IMR-90 (cell line): ENCODE measurements at regions not wholly inside any gene's neighbourhood (a gene's known extent, or its start where the extent isn't known, plus 50 kb on each side); places are given as distances from the start of the nearest gene placed in this dataset.
A peak's percentile ranks its signal among the peaks of the same experiment; 100 is the strongest.

Experiments used
- ATAC-seq: fragments of 200-7000 bp; cut with Tn5 transposase; 2 replicates; pipeline ENCODE4 v1.9.1; 2020; ENCODE audit warnings: low read depth, mild to moderate bottlenecking, moderate library complexity
- BruUV-seq: library from RNA; stranded (reverse); fragments of 400-500 nt; replicated peaks from 2 replicates; lab custom pipeline; 2021; lab: Mats Ljungman, UMichigan
- CTCF ChIA-PET: fragments of 300-600 bp; formaldehyde crosslinking; extraction: SDS; loops from one replicate; lab custom pipeline; 2021; ENCODE audit warnings: antibody characterized with exemption; lab: Yijun Ruan, JAX
- POLR2A ChIA-PET: fragments of 300-600 bp; sonication (Branson Sonifier 250); formaldehyde crosslinking; loops from one replicate; lab custom pipeline; 2022; ENCODE audit warnings: antibody characterized with exemption; ENCODE audit not compliant: unreplicated experiment; lab: Charles Lee
- DNase-seq: peaks from one replicate; pipeline ENCODE4 v3.0.0; 2013
- H2AFZ ChIP-seq: replicated peaks from 2 replicates; pipeline ENCODE3; 2013; ENCODE audit warnings: low read length, mild to moderate bottlenecking; ENCODE audit not compliant: poor library complexity
- H2AK5ac ChIP-seq: 2 replicates; pipeline ENCODE4 v1.6.1; 2013; ENCODE audit warnings: low read depth, low read length, inconsistent platforms
- H2AK9ac ChIP-seq: replicated peaks from 2 replicates; pipeline ENCODE3; 2013; ENCODE audit warnings: mild to moderate bottlenecking, low read depth, low read length, moderate library complexity; ENCODE audit not compliant: poor library complexity
- H2BK120ac ChIP-seq: 2 replicates; pipeline ENCODE4 v1.6.1; 2013; ENCODE audit warnings: low read depth, low read length, inconsistent platforms
- H2BK15ac ChIP-seq: 3 replicates; pipeline ENCODE4 v1.6.1; 2013; ENCODE audit warnings: low read depth, low read length, inconsistent platforms
- H2BK20ac ChIP-seq: 2 replicates; pipeline ENCODE4 v1.6.1; 2013; ENCODE audit warnings: low read depth, mild to moderate bottlenecking, inconsistent platforms, low read length, moderate library complexity
- H2BK5ac ChIP-seq: 2 replicates; pipeline ENCODE4 v1.6.1; 2013; ENCODE audit warnings: mild to moderate bottlenecking, low read depth, low read length, inconsistent platforms; ENCODE audit not compliant: poor library complexity, severe bottlenecking
- H3K14ac ChIP-seq: replicated peaks from 2 replicates; pipeline ENCODE4 v1.6.1; 2013; ENCODE audit warnings: low read depth, low read length, inconsistent platforms
- H3K18ac ChIP-seq: 2 replicates; pipeline ENCODE4 v1.6.1; 2013; ENCODE audit warnings: low read depth, low read length, control low read depth
- H3K23ac ChIP-seq: 2 replicates; pipeline ENCODE4 v1.6.1; 2013; ENCODE audit warnings: low read depth, low read length, inconsistent platforms
- H3K27ac ChIP-seq: 2 replicates; pipeline ENCODE4 v1.5.1; 2013; ENCODE audit warnings: mild to moderate bottlenecking, control low read depth, low read length; ENCODE audit not compliant: insufficient read depth
- H3K27me3 ChIP-seq: 2 replicates; pipeline ENCODE4 v1.6.1; 2013; ENCODE audit warnings: low read length; ENCODE audit not compliant: control insufficient read depth, insufficient read depth
- H3K36me3 ChIP-seq: 2 replicates; pipeline ENCODE4 v1.6.1; 2013; ENCODE audit warnings: low read length, mixed read lengths; ENCODE audit not compliant: control insufficient read depth, insufficient read depth
- H3K4ac ChIP-seq: 2 replicates; pipeline ENCODE4 v1.6.1; 2013; ENCODE audit warnings: low read depth, low read length, inconsistent platforms
- H3K4me1 ChIP-seq: 2 replicates; pipeline ENCODE4 v1.6.1; 2013; ENCODE audit warnings: low read length, mixed read lengths; ENCODE audit not compliant: control insufficient read depth, insufficient read depth
- H3K4me2 ChIP-seq: 2 replicates; pipeline ENCODE4 v1.6.1; 2013; ENCODE audit warnings: low read depth, mild to moderate bottlenecking, control low read depth, low read length, moderate library complexity
- H3K4me3 ChIP-seq: 2 replicates; pipeline ENCODE4 v1.5.1; 2013; ENCODE audit warnings: low read depth, mild to moderate bottlenecking, control low read depth, low read length, moderate library complexity; ENCODE audit not compliant: insufficient read depth
- H3K56ac ChIP-seq: 2 replicates; pipeline ENCODE4 v1.6.1; 2013; ENCODE audit warnings: low read length, inconsistent platforms; ENCODE audit not compliant: insufficient read depth; ENCODE audit errors: extremely low read depth
- H3K79me1 ChIP-seq, 2 experiments: 2 replicates each; pipeline ENCODE4 v1.6.1; 2013; ENCODE audit warnings: low read length in 2 of 2, inconsistent platforms in 1 of 2, low read depth in 1 of 2
- H3K9ac ChIP-seq: 2 replicates; pipeline ENCODE4 v1.6.1; 2013; ENCODE audit warnings: low read depth, low read length, control low read depth
- H3K9me1 ChIP-seq: 2 replicates; pipeline ENCODE4 v1.6.1; 2013; ENCODE audit warnings: low read length, inconsistent platforms; ENCODE audit not compliant: insufficient read depth
- H3K9me3 ChIP-seq: 2 replicates; pipeline ENCODE4 v1.6.1; 2013; ENCODE audit warnings: low read length; ENCODE audit not compliant: control insufficient read depth, insufficient read depth
- H4K20me1 ChIP-seq: 2 replicates; pipeline ENCODE4 v1.6.1; 2013; ENCODE audit warnings: low read length, inconsistent platforms; ENCODE audit not compliant: insufficient read depth
- H4K5ac ChIP-seq: 2 replicates; pipeline ENCODE4 v1.6.1; 2013; ENCODE audit warnings: mild to moderate bottlenecking, low read depth, low read length, control low read depth
- H4K8ac ChIP-seq, 2 experiments: 2 replicates each; pipeline ENCODE4 v1.6.1; 2013; ENCODE audit warnings: low read depth in 2 of 2, low read length in 2 of 2, control low read depth in 1 of 2, inconsistent platforms in 1 of 2
- H4K91ac ChIP-seq: 2 replicates; pipeline ENCODE4 v1.6.1; 2013; ENCODE audit warnings: low read depth, low read length, inconsistent platforms; ENCODE audit not compliant: insufficient read depth
- BHLHE40 ChIP-seq: fragments of 150-350 bp; IDR thresholded peaks from 2 replicates; pipeline ENCODE4 v1.6.1; 2016; ENCODE audit warnings: mild to moderate bottlenecking, low read depth, low read length
- CTCF ChIP-seq: conservative IDR thresholded peaks from 2 replicates; pipeline ENCODE4 v1.5.1; 2012; ENCODE audit warnings: mild to moderate bottlenecking, low read depth, low read length, improper control_type of control experiment
- FOS ChIP-seq: fragments of 150-350 bp; IDR thresholded peaks from 2 replicates; pipeline ENCODE4 v1.6.1; 2016; ENCODE audit warnings: low read depth, low read length
- MAZ ChIP-seq: IDR thresholded peaks from 2 replicates; pipeline ENCODE4 v1.6.1; 2012; ENCODE audit warnings: low read depth, mild to moderate bottlenecking, low read length, improper control_type of control experiment, moderate library complexity, borderline replicate concordance
- MXI1 ChIP-seq: IDR thresholded peaks from 2 replicates; pipeline ENCODE4 v1.6.1; 2012; ENCODE audit warnings: low read depth, mild to moderate bottlenecking, low read length, moderate library complexity, borderline replicate concordance
- RAD21 ChIP-seq: IDR thresholded peaks from 2 replicates; pipeline ENCODE4 v1.6.1; 2012; ENCODE audit warnings: low read length, improper control_type of control experiment
- SMC3 ChIP-seq: fragments of 150-350 bp; IDR thresholded peaks from 2 replicates; pipeline ENCODE4 v1.6.1; 2016; ENCODE audit warnings: low read depth, mild to moderate bottlenecking, antibody characterized with exemption, low read length, moderate library complexity
- USF2 ChIP-seq: fragments of 150-350 bp; IDR thresholded peaks from 2 replicates; pipeline ENCODE4 v1.6.1; 2017; ENCODE audit warnings: mild to moderate bottlenecking, antibody characterized with exemption, low read length, low read depth
- WGBS, 2 experiments: methylation state at CpG; one replicate each; pipeline versions ENCODE4 v1.1.5 to v1.1.7; 2013; ENCODE audit warnings: missing lambda C conversion rate in 2 of 2; ENCODE audit not compliant: insufficient read length in 1 of 2; ENCODE audit errors: extremely low coverage in 2 of 2; 5-methylcytosine and 5-hydroxymethylcytosine counted together
- dilution Hi-C: fragments of 300-500 bp; cut with HindIII; formaldehyde crosslinking; loops from one replicate; pipeline ENCODE4 v1.14.3; 2018; ENCODE audit warnings: low sequenced_read_pairs; ENCODE audit not compliant: unreplicated experiment
- in situ Hi-C: fragments of 300-500 bp; cut with MboI; formaldehyde crosslinking; loops from 3 replicates; pipeline ENCODE4 v1.14.3; 2019; ENCODE audit warnings: low sequenced_read_pairs, inconsistent platforms, mixed read lengths
- intact Hi-C: fragments of 100-400 bp; cut with micrococcal nuclease; formaldehyde crosslinking; loops from 2 replicates; pipeline ENCODE4 v1.10.0; 2022

- dilution Hi-C loops (no loop called here), intact Hi-C loops (no loop called here), in situ Hi-C loops (no loop called here)
- Histone ChIP-seq H3K9ac (no peak overlapping the region), H2AK5ac (no peak overlapping the region), H2BK15ac (no peak overlapping the region), H3K27me3 (no peaks in the 10 kb centered on the region), H3K4me1 (no peaks in the 10 kb centered on the region; the same call in 1 of the 2 replicates), H3K79me1 (no peaks in the 10 kb centered on the region), H3K18ac (no peak overlapping the region), H4K5ac (no peak overlapping the region), H2AK9ac (no peak overlapping the region), H4K20me1 (no peaks in the 10 kb centered on the region), H3K56ac (no peak overlapping the region), H3K4me3 (no peak overlapping the region), H4K91ac (no peak overlapping the region), H3K27ac (no peak overlapping the region), H2BK20ac (no peak overlapping the region), H3K23ac (no peak overlapping the region), H3K9me1 (no peaks in the 10 kb centered on the region), H3K36me3 (no peaks in the 10 kb centered on the region), H3K9me3 (no peaks in the 10 kb centered on the region), H4K8ac (no peak overlapping the region), H3K4ac (no peak overlapping the region), H2BK120ac (no peak overlapping the region), H2BK5ac (no peak overlapping the region), H2AFZ (no peak overlapping the region), H3K4me2 (no peak overlapping the region), H3K14ac (no peak overlapping the region)
- WGBS, 2 experiments = no CpG with 5 or more reads among the region's 2 CpGs
- no peak for ATAC-seq
- DNase-seq = peak; percentile 15
- TF ChIP-seq SMC3 = no peak
- TF ChIP-seq BHLHE40 = no peak
- TF ChIP-seq MAZ = no peak
- no peak for TF ChIP-seq CTCF
- no peak for TF ChIP-seq FOS
- TF ChIP-seq USF2 = no peak
- TF ChIP-seq RAD21 = no peak
- no peak for TF ChIP-seq MXI1
- no TSS peak for BruUV-seq
- ChIA-PET CTCF (no interaction called here), POLR2A (no interaction called here)
These were observed 240.9 kb downstream of the CDH11 start for GRCh38 chr16:64880994-64881393.
